Retinal pigment epithelial cell (primary cell): ENCODE measurements at regions not wholly inside any gene's neighbourhood (a gene's known extent, or its start where the extent isn't known, plus 50 kb on each side); places are given as distances from the start of the nearest gene placed in this dataset.

ENCODE experiments used
- DNase-seq: peaks from one replicate; pipeline ENCODE4 v3.0.0-alpha.2; 2010; ENCODE audit warnings: low read depth
- H3K4me3 ChIP-seq: 2 replicates; pipeline ENCODE4 v1.5.1; 2011; ENCODE audit warnings: mild to moderate bottlenecking, low read length, control low read depth, moderate library complexity
- CTCF ChIP-seq: conservative IDR thresholded peaks from 2 replicates; pipeline ENCODE4 v1.5.1; 2011; ENCODE audit warnings: low read depth, low read length, control low read depth, inconsistent platforms

- DNase-seq = no peak
- H3K4me3 ChIP-seq = no peak overlapping the region
- TF ChIP-seq CTCF = no peak
Measured at GRCh38 chr9:1910269-1910811, 104.8 kb upstream of the SMARCA2 start.

GRCh38 chr9:1913631-1914330 is 101.4 kb upstream of the SMARCA2 start:
- no peak overlapping the region for H3K4me3 ChIP-seq
- TF ChIP-seq CTCF = no peak
- no peak for DNase-seq

GRCh38 chr9:1916095-1916494 is 99.1 kb upstream of the SMARCA2 start:
- no peak for DNase-seq
- no peak for TF ChIP-seq CTCF
- no peak overlapping the region for H3K4me3 ChIP-seq

GRCh38 chr9:1916655-1917054 is 98.5 kb upstream of the SMARCA2 start:
- no peak for TF ChIP-seq CTCF
- no peak overlapping the region for H3K4me3 ChIP-seq
- no peak for DNase-seq

GRCh38 chr9:1917396-1917935 is 97.7 kb upstream of the SMARCA2 start:
- H3K4me3 ChIP-seq = no peak overlapping the region
- no peak for TF ChIP-seq CTCF

GRCh38 chr9:1918108-1918507 is 97.0 kb upstream of the SMARCA2 start:
- no peak for TF ChIP-seq CTCF
- H3K4me3 ChIP-seq = no peak overlapping the region
- DNase-seq = no peak

More at GRCh38 chr9:1917396-1917935, 97.7 kb upstream of the SMARCA2 start:
- no peak for DNase-seq

GRCh38 chr9:1918622-1919021 is 96.5 kb upstream of the SMARCA2 start:
- DNase-seq = no peak
- no peak for TF ChIP-seq CTCF
- H3K4me3 ChIP-seq = no peak overlapping the region
